ENCODE measurements at regions not wholly inside any gene's neighbourhood (a gene's known extent, or its start where the extent isn't known, plus 50 kb on each side); places are given as distances from the start of the nearest gene placed in this dataset.

DNA sequence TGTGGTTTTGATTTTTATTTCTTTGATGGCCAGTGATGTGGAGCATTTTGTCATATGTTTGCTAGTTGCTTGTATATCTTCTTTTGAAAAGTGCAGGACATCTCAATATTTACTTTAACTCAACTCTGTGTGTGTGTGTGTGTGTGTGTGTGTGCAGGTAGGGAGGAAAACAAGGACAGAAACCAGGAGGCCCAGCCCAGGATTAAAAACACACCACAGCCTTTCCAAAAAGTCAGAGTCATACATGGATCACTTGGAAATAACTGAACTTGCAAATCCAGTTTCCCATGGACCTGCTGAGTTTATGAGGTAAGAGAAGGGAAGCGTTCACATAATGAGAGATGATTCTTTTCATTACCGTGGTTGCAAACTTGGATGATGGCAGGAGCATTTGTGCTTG is 189.9 kb upstream of the LYZL1 start:
- H3K27ac Mint-ChIP-seq = no peak overlapping the region
- DNase-seq = no peak
- ChIA-PET CTCF (no interaction called here), POLR2A (no interaction called here)
- no peaks in the 10 kb centered on the region for H3K4me1 Mint-ChIP-seq
- intact Hi-C loops (cut with DNase I, micrococcal nuclease) = no loop called here
- H3K9me3 Mint-ChIP-seq (ENCODE audit: low read depth) = peaks cover 3% of the 10 kb centered on the region
- ATAC-seq = no peak
- H3K36me3 Mint-ChIP-seq (ENCODE audit: low read depth) = no peaks in the 10 kb centered on the region
- H3K4me3 Mint-ChIP-seq = no peak overlapping the region
- peaks cover 23% of the 10 kb centered on the region for H3K27me3 Mint-ChIP-seq

DNA sequence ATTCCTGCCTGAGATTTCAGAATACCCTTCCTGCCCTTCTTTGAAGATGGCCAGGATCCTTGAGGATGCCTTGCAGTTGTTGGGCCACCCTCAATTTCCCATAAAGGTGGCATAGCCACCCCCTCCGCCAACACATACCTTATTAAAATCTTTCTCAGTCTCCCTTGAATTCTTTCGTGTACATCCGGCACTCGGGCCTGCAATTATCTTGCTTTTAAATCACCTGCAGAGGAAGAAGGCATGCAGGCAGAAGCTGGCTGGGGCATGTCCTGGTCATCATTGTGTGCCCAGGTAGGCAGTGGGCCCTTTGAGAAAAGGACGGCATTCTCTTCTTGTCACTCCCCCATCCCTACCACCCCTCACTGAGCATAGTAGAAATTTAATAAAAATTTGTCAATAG is 189.5 kb upstream of the LYZL1 start:
- intact Hi-C loops (cut with DNase I, micrococcal nuclease) = no loop called here
- H3K4me1 Mint-ChIP-seq = no peaks in the 10 kb centered on the region

DNA sequence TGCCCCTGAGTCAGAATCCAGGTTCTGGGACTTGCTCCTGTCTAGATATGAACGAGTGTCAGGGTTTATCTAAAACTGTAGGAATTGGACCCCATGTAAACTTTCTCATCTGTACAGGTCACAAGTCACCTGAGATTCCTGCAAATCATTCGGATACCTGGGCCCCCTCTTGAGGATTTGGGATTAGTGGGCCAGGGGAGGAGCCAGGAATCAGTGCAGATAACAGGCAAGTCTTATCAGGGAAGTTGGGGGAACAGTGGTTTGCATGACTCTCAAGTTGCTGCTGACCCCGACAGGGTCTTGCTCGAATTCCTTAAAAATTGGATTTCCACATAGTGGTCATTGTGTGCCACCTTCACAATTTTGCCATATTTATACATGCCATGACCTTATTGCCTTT is 188.4 kb upstream of the LYZL1 start:
- ATAC-seq = no peak
- Mint-ChIP-seq H3K36me3 (ENCODE audit: low read depth) (no peaks in the 10 kb centered on the region), H3K27me3 (peaks cover 21% of the 10 kb centered on the region), H3K9me3 (ENCODE audit: low read depth) (peaks cover 2% of the 10 kb centered on the region), H3K27ac (no peak overlapping the region), H3K4me3 (no peak overlapping the region), H3K4me1 (no peaks in the 10 kb centered on the region)
- ChIA-PET POLR2A (no interaction called here), CTCF (no interaction called here)
- intact Hi-C loops (cut with DNase I, micrococcal nuclease) = no loop called here
- DNase-seq = no peak

More for the DNA sequence above, 189.5 kb upstream of the LYZL1 start:
- ChIA-PET CTCF (no interaction called here), POLR2A (no interaction called here)
- no peak overlapping the region for H3K4me3 Mint-ChIP-seq
- no peak for DNase-seq
- H3K9me3 Mint-ChIP-seq (ENCODE audit: low read depth) = peaks cover 2% of the 10 kb centered on the region
- H3K27ac Mint-ChIP-seq = no peak overlapping the region
- H3K27me3 Mint-ChIP-seq = peaks cover 23% of the 10 kb centered on the region
- no peaks in the 10 kb centered on the region for H3K36me3 Mint-ChIP-seq (ENCODE audit: low read depth)
- no peak for ATAC-seq

DNA sequence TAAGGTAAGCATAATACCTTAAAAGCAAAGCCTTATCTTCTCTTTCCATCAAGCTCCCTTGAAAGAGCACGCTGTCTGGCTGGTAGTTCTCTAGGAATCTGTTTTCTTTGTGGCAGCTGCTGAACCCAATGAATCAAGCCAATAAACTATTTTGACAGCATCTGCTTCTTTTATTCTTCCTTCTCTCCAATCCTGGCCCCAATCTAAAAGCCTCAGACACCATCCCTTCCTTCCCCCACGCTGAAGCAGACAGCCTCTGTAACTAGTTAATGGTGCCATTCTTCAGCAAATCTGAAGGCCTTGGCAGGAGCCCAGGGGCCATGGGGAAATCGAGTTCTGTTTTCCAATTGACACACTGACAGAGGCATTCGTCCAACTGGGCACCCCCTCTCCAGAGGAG is 186.6 kb upstream of the LYZL1 start:
- no peaks in the 10 kb centered on the region for H3K4me1 Mint-ChIP-seq
- CTCF ChIA-PET = interaction anchor here (0.5 kb wide), 1 partner anchor 217 kb away, joined by 3 read pairs; no protein-coding TSS in a partner anchor
- intact Hi-C loops (cut with DNase I, micrococcal nuclease) = no loop called here
- POLR2A ChIA-PET = no interaction called here
- H3K27ac Mint-ChIP-seq = no peak overlapping the region
- H3K9me3 Mint-ChIP-seq (ENCODE audit: low read depth) = peaks cover 2% of the 10 kb centered on the region
- no peak overlapping the region for H3K4me3 Mint-ChIP-seq
- no peaks in the 10 kb centered on the region for H3K36me3 Mint-ChIP-seq (ENCODE audit: low read depth)
- H3K27me3 Mint-ChIP-seq = peaks cover 16% of the 10 kb centered on the region
- DNase-seq = no peak
- ATAC-seq = no peak

DNA sequence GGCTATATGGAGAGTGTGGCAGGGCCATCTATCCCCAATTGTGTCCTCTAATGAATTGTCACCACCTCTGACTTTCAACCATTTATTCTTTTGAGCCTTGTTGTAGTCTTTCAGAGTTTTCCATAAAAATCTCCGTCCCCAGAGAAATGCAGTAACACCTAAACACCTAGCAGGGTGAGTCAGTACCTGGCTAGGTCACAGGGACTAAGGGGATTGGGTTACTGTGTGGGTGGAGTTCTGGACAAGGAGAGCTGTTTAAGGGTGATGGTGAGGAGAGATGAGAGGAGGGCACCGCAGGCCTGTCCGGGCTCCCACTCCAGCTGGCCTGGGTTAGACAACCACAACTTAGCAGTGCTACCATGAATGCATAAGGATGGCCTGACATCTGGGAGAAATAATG is 186.2 kb upstream of the LYZL1 start:
- Mint-ChIP-seq H3K27ac (no peak overlapping the region), H3K4me3 (no peak overlapping the region), H3K36me3 (ENCODE audit: low read depth) (no peaks in the 10 kb centered on the region), H3K4me1 (no peaks in the 10 kb centered on the region), H3K27me3 (peaks cover 15% of the 10 kb centered on the region), H3K9me3 (ENCODE audit: low read depth) (peaks cover 2% of the 10 kb centered on the region)
- ChIA-PET POLR2A (no interaction called here), CTCF (interaction anchor here (0.5 kb wide), 1 partner anchor 217 kb away, joined by 3 read pairs; no protein-coding TSS in a partner anchor)
- ATAC-seq (no peak), DNase-seq (no peak)
- intact Hi-C loops (cut with DNase I, micrococcal nuclease) = no loop called here

DNA sequence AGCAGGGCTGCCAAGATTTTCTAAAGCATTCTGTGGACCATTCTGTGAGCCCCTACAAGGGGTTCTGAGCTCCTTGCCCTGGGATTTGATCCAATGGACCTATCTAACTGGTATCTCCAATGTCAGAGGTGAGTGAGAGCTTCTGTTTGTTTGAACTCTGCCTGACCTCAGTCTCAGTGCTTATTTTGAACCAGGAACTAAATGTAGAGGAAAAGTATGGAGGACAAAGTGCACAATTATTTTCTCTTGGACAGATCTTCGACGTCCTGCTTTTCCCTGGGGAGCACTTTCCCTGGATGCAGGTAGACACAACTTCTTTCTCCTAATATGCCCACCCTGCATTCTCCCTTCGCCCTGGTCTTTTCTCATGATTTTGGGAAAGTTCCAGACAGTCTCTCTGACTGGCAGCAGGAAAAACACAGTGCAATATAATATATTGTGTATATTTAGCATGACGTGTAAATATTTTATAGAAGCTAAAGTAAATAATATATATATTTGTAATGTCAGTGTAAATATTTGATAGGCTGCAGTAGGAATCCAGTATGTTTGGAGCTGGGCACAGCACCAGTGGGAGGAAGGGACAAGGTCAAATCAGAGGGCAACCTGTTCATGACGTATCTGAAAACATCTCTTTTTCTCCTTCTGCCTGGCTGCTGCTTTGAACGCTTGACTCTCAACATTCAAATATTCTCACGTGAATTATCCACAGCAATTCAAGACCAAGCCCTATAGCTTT is 184.0 kb upstream of the LYZL1 start:
- Mint-ChIP-seq H3K27ac (no peak overlapping the region), H3K36me3 (ENCODE audit: low read depth) (no peaks in the 10 kb centered on the region), H3K4me3 (no peak overlapping the region), H3K9me3 (ENCODE audit: low read depth) (no peaks in the 10 kb centered on the region), H3K4me1 (no peaks in the 10 kb centered on the region), H3K27me3 (peaks cover 8% of the 10 kb centered on the region)
- intact Hi-C loops (cut with DNase I, micrococcal nuclease) = no loop called here
- CTCF ChIA-PET = no interaction called here
- POLR2A ChIA-PET = no interaction called here
- ATAC-seq (no peak), DNase-seq (no peak)

DNA sequence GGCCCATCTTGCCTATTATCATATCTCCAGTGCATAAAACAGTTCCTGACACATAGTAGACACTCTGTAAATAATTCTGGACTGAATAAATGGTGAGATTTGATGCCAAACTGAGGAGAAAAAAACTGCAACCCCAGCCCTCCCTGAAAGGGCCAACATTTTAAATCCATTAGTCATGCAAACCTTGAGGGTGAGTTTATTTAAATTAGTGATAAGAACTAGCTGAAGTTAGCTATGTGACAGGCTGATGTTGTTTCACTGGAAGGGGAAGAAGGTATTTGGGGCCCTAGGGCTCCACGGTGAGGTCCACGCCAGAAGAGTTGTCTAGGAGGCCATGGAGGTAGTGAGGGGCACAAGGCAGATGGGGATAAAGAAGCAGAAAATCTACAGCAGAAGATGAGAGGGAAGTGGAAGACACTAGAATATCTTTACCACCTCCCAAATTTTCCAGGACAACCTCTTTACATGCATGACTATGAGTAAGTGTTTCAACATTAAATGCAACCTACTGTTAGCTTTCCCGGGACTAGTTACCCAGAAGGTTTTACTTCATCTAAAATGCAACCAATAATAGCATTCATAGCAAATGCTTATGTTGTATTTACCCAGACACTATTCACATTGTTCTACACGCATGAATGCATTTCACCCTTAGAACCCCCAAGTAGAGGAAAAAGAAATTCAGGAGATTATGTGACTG is 183.2 kb upstream of the LYZL1 start:
- intact Hi-C loops (cut with DNase I, micrococcal nuclease) = no loop called here
- DNase-seq = no peak
- no peak overlapping the region for H3K4me3 Mint-ChIP-seq
- ChIA-PET POLR2A (no interaction called here), CTCF (interaction anchor here (1.7 kb wide), 1 partner anchor 9 kb away, joined by 4 read pairs; no protein-coding TSS in a partner anchor)
- no peaks in the 10 kb centered on the region for H3K36me3 Mint-ChIP-seq (ENCODE audit: low read depth)
- H3K27me3 Mint-ChIP-seq = peaks cover 8% of the 10 kb centered on the region
- no peak overlapping the region for H3K27ac Mint-ChIP-seq
- no peaks in the 10 kb centered on the region for H3K9me3 Mint-ChIP-seq (ENCODE audit: low read depth)
- H3K4me1 Mint-ChIP-seq = no peaks in the 10 kb centered on the region
- ATAC-seq = no peak

DNA sequence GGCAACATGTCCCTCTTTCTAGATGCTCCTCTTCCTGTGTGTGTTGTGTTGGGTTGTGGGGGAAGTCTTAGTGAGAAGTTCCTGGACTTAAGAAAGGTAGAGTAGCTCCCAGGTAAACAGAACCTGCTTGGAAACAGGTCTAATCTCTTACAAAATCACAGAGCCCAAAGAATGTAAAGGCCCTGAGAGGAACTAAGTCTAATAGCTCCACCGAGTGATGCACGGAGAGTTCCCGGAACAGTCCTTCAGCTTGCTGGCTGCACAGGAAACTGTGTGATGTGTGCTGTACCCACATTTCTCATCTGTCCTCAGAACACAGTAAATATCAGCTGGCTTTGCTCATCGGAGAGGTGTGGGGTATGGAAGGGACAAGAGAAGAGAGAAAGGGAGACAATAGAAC is 182.6 kb upstream of the LYZL1 start:
- Mint-ChIP-seq H3K9me3 (ENCODE audit: low read depth) (no peaks in the 10 kb centered on the region), H3K4me3 (no peak overlapping the region), H3K36me3 (ENCODE audit: low read depth) (no peaks in the 10 kb centered on the region), H3K27ac (no peak overlapping the region), H3K4me1 (no peaks in the 10 kb centered on the region), H3K27me3 (peaks cover 4% of the 10 kb centered on the region)
- CTCF ChIA-PET = interaction anchor here (1.7 kb wide), 1 partner anchor 10 kb away, joined by 4 read pairs; no protein-coding TSS in a partner anchor
- POLR2A ChIA-PET = no interaction called here
- ATAC-seq = no peak
- no peak for DNase-seq
- intact Hi-C loops (cut with DNase I, micrococcal nuclease) = no loop called here

DNA sequence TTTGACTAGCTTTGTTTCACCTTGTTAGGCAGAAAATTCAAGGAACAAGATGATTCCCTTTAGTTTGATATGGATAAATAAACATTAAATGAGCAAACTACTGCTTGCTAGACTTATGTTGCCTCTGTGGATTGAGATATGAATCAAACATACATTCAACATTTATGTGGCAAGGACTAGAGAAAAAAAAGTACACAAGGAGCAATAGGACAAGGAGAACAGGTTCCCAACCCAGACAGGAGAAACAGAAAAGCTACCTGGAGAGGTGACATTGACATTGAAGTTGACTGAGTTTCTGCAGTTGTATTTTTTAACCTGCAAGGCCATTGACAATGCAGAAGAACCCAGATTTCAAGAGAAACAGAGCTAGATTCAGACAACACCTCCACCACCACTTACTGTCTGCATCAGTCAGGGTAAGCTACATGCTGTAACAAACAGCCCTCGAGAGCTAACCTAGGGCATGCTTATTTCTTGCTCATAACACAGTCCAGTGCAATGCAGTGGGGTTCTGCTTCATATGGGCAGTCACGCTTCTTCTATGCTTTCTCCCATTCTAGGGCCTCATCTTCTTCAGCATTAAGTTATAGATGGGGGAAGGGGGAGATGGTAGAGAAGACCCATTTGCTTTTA is 180.9 kb upstream of the LYZL1 start:
- intact Hi-C loops (cut with DNase I, micrococcal nuclease) = no loop called here
- Mint-ChIP-seq H3K36me3 (ENCODE audit: low read depth) (no peaks in the 10 kb centered on the region), H3K9me3 (ENCODE audit: low read depth) (no peaks in the 10 kb centered on the region), H3K4me1 (no peaks in the 10 kb centered on the region), H3K27me3 (peaks cover 7% of the 10 kb centered on the region), H3K4me3 (no peak overlapping the region), H3K27ac (no peak overlapping the region)
- DNase-seq (no peak), ATAC-seq (no peak)
- ChIA-PET POLR2A (no interaction called here), CTCF (no interaction called here)

DNA sequence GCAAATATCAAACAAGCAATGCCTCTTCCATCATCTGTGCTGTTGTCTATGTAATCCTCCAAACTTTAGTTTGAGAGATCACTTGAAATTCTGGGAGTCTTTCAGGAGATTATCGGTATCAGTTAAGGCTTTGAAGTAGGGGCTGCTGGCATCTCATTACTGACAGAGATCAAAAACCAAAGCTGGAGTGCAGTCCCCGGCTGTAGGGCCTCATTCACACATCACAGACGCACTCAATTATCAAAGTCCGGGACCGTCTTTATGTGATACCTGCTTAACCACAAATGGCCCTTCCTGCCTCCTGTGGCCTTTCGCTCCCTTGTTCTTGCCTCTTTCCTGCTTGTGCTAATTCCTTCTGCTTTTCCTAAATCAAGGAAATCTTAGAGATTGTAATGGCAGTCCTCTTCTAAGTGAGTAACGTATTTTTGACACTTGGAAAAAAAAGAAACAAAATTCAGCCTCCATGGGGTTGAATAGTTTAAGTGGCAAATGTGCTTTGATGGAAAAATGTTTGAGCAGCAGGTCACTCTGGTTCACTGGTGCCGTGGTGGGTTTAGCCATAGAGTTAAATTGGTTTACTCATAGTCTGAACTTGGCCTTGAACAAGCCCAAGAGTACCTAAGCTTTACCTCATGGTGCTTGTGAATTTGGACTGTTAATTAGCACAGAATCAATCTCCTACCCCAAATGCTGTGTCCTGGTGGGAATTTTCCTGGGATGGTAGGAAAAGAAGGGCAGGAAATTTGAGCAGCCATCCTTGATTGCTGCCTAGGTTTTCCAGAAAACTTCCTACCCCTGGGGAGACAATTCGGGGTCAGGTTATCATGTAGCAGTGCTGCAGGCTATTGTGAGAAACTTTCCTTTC is 178.9 kb upstream of the LYZL1 start:
- Mint-ChIP-seq H3K27ac (no peak overlapping the region), H3K4me1 (no peaks in the 10 kb centered on the region), H3K9me3 (ENCODE audit: low read depth) (no peaks in the 10 kb centered on the region), H3K4me3 (no peak overlapping the region), H3K27me3 (peaks cover 7% of the 10 kb centered on the region), H3K36me3 (ENCODE audit: low read depth) (no peaks in the 10 kb centered on the region)
- DNase-seq = no peak
- intact Hi-C loops (cut with DNase I, micrococcal nuclease) = no loop called here
- CTCF ChIA-PET = no interaction called here
- no peak for ATAC-seq
- POLR2A ChIA-PET = no interaction called here

DNA sequence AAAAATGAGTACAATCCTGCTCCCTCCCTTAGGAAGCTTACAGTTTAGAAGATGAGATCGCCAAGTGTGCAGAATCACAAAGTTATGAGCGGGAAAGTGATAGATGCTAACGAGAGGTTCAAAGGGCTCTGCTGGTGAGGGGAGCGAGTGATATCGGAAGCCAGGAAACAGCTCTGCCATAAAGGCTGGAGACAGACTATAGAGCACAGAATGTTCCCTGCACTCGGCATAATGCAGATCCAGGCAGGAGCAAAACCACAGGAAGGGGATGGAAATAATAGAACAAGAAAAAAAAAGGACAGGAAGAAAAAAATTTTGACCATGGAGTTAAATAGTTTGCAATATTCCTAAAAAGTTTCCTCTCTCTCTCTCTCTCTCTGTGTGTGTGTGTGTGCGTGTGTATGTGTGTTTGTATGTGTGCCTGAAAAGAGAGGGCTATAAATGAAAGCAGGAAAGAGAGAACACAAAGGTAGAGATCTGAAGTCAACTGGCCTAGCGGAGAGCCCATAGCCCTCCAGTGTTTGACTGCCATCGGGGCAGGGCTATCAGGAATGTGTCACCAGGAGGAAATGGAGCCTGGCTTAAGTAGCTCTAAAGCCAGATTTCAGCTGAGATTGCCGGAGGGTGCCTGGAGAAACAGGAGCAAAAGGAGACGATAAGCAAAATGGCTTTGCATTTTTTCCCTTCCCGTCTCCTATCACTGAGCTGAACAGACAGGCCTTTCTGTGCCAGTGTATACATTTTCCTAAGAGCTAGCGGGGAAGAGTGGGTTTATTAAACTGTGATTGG is 175.8 kb upstream of the LYZL1 start:
- H3K27me3 Mint-ChIP-seq = peaks cover 7% of the 10 kb centered on the region
- no peak overlapping the region for H3K4me3 Mint-ChIP-seq
- no peaks in the 10 kb centered on the region for H3K4me1 Mint-ChIP-seq
- ChIA-PET POLR2A (interaction anchor here (0.6 kb wide), 1 partner anchor 296 kb away, joined by 8 read pairs; no protein-coding TSS in a partner anchor), CTCF (no interaction called here)
- ATAC-seq = no peak
- no peak overlapping the region for H3K27ac Mint-ChIP-seq
- peaks cover 14% of the 10 kb centered on the region for H3K9me3 Mint-ChIP-seq (ENCODE audit: low read depth)
- DNase-seq = no peak
- no peaks in the 10 kb centered on the region for H3K36me3 Mint-ChIP-seq (ENCODE audit: low read depth)
- intact Hi-C loops (cut with DNase I, micrococcal nuclease) = no loop called here
